ENCODE measurements at regions not wholly inside any gene's neighbourhood (a gene's known extent, or its start where the extent isn't known, plus 50 kb on each side); places are given as distances from the start of the nearest gene placed in this dataset.

DNA sequence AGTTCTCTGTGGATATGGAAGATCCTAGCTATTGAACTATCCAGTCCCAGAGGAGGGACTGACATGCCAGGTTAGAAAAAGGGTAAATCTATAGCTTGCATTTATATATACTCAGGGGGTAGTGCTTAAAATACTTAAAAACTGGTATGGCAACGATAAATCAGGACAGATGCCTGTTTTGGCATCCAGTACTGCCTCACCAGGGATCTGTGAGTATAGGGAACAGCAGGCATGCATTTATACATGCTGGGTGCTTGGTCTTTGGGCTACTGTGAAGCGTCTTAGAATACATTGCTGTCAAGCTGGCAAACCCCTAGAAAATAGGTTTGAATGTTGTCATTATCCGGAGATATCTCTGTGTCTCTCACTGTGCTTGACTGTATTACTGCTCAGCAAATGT, 94.2 kb upstream of the DRD2 start (continued):
- no peak for TF ChIP-seq TEAD1 (CRISPR knock-in tag; IDR thresholded peaks at IDR 0.05)

DNA sequence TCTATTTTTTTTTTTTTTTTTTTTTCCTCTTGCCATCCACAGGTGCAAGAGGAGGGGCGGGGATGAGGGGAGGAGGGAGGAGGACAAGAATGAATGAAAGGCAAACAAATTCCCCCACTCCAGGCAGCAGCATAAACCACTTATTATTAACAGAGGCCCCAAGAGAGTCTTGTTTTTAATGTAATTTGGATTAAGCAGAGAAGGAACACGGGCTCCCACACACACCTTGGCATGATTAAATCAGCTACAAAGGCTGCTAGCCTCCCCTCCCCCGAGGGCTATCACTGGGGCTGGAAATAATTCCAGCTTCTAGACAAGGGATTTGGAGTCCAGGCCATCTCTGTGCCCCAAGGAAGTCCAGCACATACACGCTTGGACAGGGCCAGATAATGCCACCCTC, 93.4 kb upstream of the DRD2 start:
- no peak overlapping the region for H3K4me3 Mint-ChIP-seq
- CTCF ChIA-PET: interaction anchor here (0.7 to 1.3 kb wide), 3 partner anchors 14 to 162 kb away, joined by 3 to 6 read pairs (median 3); no protein-coding TSS in a partner anchor
- no peaks in the 10 kb centered on the region for H3K9me3 Mint-ChIP-seq
- H3K4me1 Mint-ChIP-seq: peaks cover 33% of the 10 kb centered on the region
- ATAC-seq (no peak; the same call in 1 of the 2 replicates), DNase-seq (ENCODE audit: low spot score) (no peak)
- H3K36me3 Mint-ChIP-seq: no peaks in the 10 kb centered on the region
- TF ChIP-seq NFATC4 (CRISPR knock-in tag; IDR thresholded peaks at IDR 0.05): no peak
- TF ChIP-seq, protein P1, sequence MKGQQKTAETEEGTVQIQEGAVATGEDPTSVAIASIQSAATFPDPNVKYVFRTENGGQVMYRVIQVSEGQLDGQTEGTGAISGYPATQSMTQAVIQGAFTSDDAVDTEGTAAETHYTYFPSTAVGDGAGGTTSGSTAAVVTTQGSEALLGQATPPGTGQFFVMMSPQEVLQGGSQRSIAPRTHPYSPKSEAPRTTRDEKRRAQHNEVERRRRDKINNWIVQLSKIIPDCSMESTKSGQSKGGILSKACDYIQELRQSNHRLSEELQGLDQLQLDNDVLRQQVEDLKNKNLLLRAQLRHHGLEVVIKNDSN (CRISPR knock-in tag; IDR thresholded peaks at IDR 0.05): no peak
- TF ChIP-seq, protein P2, sequence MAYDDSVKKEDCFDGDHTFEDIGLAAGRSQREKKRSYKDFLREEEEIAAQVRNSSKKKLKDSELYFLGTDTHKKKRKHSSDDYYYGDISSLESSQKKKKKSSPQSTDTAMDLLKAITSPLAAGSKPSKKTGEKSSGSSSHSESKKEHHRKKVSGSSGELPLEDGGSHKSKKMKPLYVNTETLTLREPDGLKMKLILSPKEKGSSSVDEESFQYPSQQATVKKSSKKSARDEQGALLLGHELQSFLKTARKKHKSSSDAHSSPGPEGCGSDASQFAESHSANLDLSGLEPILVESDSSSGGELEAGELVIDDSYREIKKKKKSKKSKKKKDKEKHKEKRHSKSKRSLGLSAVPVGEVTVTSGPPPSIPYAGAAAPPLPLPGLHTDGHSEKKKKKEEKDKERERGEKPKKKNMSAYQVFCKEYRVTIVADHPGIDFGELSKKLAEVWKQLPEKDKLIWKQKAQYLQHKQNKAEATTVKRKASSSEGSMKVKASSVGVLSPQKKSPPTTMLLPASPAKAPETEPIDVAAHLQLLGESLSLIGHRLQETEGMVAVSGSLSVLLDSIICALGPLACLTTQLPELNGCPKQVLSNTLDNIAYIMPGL (CRISPR knock-in tag; IDR thresholded peaks at IDR 0.05): no peak
- no peak for TF ChIP-seq HMGA2 (CRISPR knock-in tag; IDR thresholded peaks at IDR 0.05)
- H3K27ac Mint-ChIP-seq: no peak overlapping the region
- POLR2A ChIA-PET: no interaction called here
- H3K27me3 Mint-ChIP-seq (ENCODE audit: low read depth): no peaks in the 10 kb centered on the region

DNA sequence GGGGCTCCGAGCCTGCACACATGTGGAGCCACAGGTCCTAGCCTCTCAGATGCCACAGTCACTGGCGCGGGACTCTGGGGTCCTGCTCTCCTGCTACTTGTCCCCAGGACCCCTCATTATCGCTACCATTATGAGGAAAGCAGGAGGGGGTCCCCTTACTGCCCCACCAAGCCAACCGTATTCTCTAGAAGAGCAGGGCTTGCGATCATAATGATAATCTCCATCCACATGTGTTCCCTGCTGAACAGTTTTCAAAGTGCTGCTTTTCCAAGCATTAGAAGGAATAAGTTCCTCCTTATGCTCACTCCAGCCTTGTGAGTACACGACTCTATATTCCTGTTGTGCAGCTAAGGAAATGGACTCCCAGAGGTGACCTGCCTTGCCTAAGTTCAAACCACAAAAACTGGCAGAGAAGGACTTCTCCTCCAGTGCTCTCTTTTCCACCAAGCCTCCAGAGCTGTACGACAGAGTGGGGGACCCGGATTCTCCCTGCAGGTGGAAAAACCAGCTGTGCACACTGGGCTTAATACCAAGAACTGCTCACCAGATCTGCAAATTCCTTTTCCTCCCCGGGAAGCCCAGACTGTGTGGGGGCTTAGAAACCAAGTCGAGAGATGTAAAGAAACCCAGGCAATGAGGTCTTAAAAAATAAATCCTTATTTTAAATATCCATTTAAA, 92.8 kb upstream of the DRD2 start:
- Mint-ChIP-seq H3K9me3 (no peaks in the 10 kb centered on the region), H3K27me3 (ENCODE audit: low read depth) (no peaks in the 10 kb centered on the region), H3K36me3 (no peaks in the 10 kb centered on the region), H3K4me1 (peaks cover 38% of the 10 kb centered on the region), H3K27ac (no peak overlapping the region), H3K4me3 (no peak overlapping the region)
- ChIA-PET CTCF (interaction anchor here (1.2 to 1.3 kb wide), 2 partner anchors 146 to 163 kb away, joined by 3 read pairs; no protein-coding TSS in a partner anchor), POLR2A (no interaction called here)
- ATAC-seq (no peak), DNase-seq (ENCODE audit: low spot score) (no peak)
- TF ChIP-seq, protein P3, sequence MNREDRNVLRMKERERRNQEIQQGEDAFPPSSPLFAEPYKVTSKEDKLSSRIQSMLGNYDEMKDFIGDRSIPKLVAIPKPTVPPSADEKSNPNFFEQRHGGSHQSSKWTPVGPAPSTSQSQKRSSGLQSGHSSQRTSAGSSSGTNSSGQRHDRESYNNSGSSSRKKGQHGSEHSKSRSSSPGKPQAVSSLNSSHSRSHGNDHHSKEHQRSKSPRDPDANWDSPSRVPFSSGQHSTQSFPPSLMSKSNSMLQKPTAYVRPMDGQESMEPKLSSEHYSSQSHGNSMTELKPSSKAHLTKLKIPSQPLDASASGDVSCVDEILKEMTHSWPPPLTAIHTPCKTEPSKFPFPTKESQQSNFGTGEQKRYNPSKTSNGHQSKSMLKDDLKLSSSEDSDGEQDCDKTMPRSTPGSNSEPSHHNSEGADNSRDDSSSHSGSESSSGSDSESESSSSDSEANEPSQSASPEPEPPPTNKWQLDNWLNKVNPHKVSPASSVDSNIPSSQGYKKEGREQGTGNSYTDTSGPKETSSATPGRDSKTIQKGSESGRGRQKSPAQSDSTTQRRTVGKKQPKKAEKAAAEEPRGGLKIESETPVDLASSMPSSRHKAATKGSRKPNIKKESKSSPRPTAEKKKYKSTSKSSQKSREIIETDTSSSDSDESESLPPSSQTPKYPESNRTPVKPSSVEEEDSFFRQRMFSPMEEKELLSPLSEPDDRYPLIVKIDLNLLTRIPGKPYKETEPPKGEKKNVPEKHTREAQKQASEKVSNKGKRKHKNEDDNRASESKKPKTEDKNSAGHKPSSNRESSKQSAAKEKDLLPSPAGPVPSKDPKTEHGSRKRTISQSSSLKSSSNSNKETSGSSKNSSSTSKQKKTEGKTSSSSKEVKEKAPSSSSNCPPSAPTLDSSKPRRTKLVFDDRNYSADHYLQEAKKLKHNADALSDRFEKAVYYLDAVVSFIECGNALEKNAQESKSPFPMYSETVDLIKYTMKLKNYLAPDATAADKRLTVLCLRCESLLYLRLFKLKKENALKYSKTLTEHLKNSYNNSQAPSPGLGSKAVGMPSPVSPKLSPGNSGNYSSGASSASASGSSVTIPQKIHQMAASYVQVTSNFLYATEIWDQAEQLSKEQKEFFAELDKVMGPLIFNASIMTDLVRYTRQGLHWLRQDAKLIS (CRISPR knock-in tag; IDR thresholded peaks at IDR 0.05; ENCODE audit: borderline replicate concordance): no peak
- TF ChIP-seq NFE2L1 (CRISPR knock-in tag; IDR thresholded peaks at IDR 0.05) (no peak), HMGA2 (CRISPR knock-in tag; IDR thresholded peaks at IDR 0.05) (no peak), JUN (CRISPR knock-in tag; IDR thresholded peaks at IDR 0.05) (no peak), MYBL2 (CRISPR knock-in tag; IDR thresholded peaks at IDR 0.05) (no peak), IRF2 (CRISPR knock-in tag; IDR thresholded peaks at IDR 0.05; ENCODE audit: borderline replicate concordance, low read depth) (no peak), ELF4 (CRISPR knock-in tag; IDR thresholded peaks at IDR 0.05; ENCODE audit: low read depth) (no peak)
- TF ChIP-seq, protein P1 (CRISPR knock-in tag; IDR thresholded peaks at IDR 0.05): no peak
- TF ChIP-seq, protein P4, sequence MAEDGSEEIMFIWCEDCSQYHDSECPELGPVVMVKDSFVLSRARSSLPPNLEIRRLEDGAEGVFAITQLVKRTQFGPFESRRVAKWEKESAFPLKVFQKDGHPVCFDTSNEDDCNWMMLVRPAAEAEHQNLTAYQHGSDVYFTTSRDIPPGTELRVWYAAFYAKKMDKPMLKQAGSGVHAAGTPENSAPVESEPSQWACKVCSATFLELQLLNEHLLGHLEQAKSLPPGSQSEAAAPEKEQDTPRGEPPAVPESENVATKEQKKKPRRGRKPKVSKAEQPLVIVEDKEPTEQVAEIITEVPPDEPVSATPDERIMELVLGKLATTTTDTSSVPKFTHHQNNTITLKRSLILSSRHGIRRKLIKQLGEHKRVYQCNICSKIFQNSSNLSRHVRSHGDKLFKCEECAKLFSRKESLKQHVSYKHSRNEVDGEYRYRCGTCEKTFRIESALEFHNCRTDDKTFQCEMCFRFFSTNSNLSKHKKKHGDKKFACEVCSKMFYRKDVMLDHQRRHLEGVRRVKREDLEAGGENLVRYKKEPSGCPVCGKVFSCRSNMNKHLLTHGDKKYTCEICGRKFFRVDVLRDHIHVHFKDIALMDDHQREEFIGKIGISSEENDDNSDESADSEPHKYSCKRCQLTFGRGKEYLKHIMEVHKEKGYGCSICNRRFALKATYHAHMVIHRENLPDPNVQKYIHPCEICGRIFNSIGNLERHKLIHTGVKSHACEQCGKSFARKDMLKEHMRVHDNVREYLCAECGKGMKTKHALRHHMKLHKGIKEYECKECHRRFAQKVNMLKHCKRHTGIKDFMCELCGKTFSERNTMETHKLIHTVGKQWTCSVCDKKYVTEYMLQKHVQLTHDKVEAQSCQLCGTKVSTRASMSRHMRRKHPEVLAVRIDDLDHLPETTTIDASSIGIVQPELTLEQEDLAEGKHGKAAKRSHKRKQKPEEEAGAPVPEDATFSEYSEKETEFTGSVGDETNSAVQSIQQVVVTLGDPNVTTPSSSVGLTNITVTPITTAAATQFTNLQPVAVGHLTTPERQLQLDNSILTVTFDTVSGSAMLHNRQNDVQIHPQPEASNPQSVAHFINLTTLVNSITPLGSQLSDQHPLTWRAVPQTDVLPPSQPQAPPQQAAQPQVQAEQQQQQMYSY (CRISPR knock-in tag; IDR thresholded peaks at IDR 0.05): no peak
- TF ChIP-seq, protein P5, sequence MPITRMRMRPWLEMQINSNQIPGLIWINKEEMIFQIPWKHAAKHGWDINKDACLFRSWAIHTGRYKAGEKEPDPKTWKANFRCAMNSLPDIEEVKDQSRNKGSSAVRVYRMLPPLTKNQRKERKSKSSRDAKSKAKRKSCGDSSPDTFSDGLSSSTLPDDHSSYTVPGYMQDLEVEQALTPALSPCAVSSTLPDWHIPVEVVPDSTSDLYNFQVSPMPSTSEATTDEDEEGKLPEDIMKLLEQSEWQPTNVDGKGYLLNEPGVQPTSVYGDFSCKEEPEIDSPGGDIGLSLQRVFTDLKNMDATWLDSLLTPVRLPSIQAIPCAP (CRISPR knock-in tag; IDR thresholded peaks at IDR 0.05): no peak
- TF ChIP-seq, protein P6, sequence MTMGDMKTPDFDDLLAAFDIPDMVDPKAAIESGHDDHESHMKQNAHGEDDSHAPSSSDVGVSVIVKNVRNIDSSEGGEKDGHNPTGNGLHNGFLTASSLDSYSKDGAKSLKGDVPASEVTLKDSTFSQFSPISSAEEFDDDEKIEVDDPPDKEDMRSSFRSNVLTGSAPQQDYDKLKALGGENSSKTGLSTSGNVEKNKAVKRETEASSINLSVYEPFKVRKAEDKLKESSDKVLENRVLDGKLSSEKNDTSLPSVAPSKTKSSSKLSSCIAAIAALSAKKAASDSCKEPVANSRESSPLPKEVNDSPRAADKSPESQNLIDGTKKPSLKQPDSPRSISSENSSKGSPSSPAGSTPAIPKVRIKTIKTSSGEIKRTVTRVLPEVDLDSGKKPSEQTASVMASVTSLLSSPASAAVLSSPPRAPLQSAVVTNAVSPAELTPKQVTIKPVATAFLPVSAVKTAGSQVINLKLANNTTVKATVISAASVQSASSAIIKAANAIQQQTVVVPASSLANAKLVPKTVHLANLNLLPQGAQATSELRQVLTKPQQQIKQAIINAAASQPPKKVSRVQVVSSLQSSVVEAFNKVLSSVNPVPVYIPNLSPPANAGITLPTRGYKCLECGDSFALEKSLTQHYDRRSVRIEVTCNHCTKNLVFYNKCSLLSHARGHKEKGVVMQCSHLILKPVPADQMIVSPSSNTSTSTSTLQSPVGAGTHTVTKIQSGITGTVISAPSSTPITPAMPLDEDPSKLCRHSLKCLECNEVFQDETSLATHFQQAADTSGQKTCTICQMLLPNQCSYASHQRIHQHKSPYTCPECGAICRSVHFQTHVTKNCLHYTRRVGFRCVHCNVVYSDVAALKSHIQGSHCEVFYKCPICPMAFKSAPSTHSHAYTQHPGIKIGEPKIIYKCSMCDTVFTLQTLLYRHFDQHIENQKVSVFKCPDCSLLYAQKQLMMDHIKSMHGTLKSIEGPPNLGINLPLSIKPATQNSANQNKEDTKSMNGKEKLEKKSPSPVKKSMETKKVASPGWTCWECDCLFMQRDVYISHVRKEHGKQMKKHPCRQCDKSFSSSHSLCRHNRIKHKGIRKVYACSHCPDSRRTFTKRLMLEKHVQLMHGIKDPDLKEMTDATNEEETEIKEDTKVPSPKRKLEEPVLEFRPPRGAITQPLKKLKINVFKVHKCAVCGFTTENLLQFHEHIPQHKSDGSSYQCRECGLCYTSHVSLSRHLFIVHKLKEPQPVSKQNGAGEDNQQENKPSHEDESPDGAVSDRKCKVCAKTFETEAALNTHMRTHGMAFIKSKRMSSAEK (CRISPR knock-in tag; IDR thresholded peaks at IDR 0.05; ENCODE audit: borderline replicate concordance): no peak
